ENCODE measurements at regions not wholly inside any gene's neighbourhood (a gene's known extent, or its start where the extent isn't known, plus 50 kb on each side); places are given as distances from the start of the nearest gene placed in this dataset.

- Histone ChIP-seq H2AFZ (ENCODE audit: control insufficient read depth, low read depth, low read length) (peak overlapping the region; percentile 41; the same call in 1 of the 2 replicates), H3K36me3 (ENCODE audit: control insufficient read depth in 2 of 2, insufficient read depth in 2 of 2, low read length in 1 of 2) (no peaks in the 10 kb centered on the region), H3K4me1 (ENCODE audit: control insufficient read depth, insufficient read depth, low read length) (peaks cover 30% of the 10 kb centered on the region), H3K9me3 (replicated peaks; ENCODE audit: control insufficient read depth, insufficient read depth, low read length) (no peaks in the 10 kb centered on the region; the same call in 2 of the 3 replicates), H3K4me2 (ENCODE audit: control insufficient read depth, insufficient read depth) (peak overlapping the region; percentile 89), H4K20me1 (ENCODE audit: control insufficient read depth, insufficient read depth) (no peaks in the 10 kb centered on the region), H3K9ac (ENCODE audit: control insufficient read depth, insufficient read depth, low read length) (0 out of 2 replicates have a peak overlapping the region, but pooled peaks have one; percentile 30), H3K79me2 (ENCODE audit: control insufficient read depth, insufficient read depth, low read length) (no peaks in the 10 kb centered on the region), H3K4me3 (0 out of 2 replicates have a peak overlapping the region, but pooled peaks have one; percentile 11), H3K27ac (ENCODE audit: control insufficient read depth, insufficient read depth) (peak overlapping the region; percentile 87), H3K27me3 (replicated peaks in 1 of 2; ENCODE audit: control insufficient read depth in 2 of 2, insufficient read depth in 2 of 2, low read length in 1 of 2) (no peaks in the 10 kb centered on the region)
- SMC1A ChIA-PET (ENCODE audit: uncharacterized antibody, unreplicated experiment), result interaction anchor here (0.6 to 4.9 kb wide), 12 partner anchors 10 to 115 kb away, joined by 3 to 29 read pairs (median 5); partner anchors contain the start of gene NIBAN1
- 11% methylated on average over 6 of the region's 6 CpGs for WGBS (ENCODE audit: insufficient coverage, insufficient replicate concordance, low lambda C conversion rate, missing lambda C conversion rate)
- intact Hi-C loops (cut with micrococcal nuclease; ENCODE audit: unreplicated experiment), result loop anchor here (1.0 to 5.0 kb wide), 5 partner anchors 15 to 115 kb away; partner anchors contain the start of gene EDEM3
- RAD21 ChIA-PET (ENCODE audit: unreplicated experiment), result interaction anchor here (0.9 to 2.0 kb wide), 6 partner anchors 16 to 113 kb away, joined by 3 to 10 read pairs (median 3); no protein-coding TSS in a partner anchor
- POLR2A ChIA-PET, result interaction anchor here (0.8 kb wide), 1 partner anchor 24 kb away, joined by 3 read pairs; no protein-coding TSS in a partner anchor
- in situ Hi-C loops (cut with MboI), result no loop called here
- ATAC-seq, result peak; percentile 94
- no TSS peak for BruUV-seq (replicated peaks)
- no peak for FAIRE-seq
- DNase-seq (ENCODE audit: low read depth, low spot score), result peak; percentile 79
- CTCF ChIA-PET, result interaction anchor here (1.4 kb wide), 1 partner anchor 62 kb away, joined by 5 read pairs; no protein-coding TSS in a partner anchor
- TF ChIP-seq, protein P1, sequence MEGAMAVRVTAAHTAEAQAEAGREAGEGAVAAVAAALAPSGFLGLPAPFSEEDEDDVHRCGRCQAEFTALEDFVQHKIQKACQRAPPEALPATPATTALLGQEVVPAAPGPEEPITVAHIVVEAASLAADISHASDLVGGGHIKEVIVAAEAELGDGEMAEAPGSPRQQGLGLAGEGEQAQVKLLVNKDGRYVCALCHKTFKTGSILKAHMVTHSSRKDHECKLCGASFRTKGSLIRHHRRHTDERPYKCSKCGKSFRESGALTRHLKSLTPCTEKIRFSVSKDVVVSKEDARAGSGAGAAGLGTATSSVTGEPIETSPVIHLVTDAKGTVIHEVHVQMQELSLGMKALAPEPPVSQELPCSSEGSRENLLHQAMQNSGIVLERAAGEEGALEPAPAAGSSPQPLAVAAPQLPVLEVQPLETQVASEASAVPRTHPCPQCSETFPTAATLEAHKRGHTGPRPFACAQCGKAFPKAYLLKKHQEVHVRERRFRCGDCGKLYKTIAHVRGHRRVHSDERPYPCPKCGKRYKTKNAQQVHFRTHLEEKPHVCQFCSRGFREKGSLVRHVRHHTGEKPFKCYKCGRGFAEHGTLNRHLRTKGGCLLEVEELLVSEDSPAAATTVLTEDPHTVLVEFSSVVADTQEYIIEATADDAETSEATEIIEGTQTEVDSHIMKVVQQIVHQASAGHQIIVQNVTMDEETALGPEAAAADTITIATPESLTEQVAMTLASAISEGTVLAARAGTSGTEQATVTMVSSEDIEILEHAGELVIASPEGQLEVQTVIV (IDR thresholded peaks at IDR 0.05; ENCODE audit: borderline replicate concordance, partially characterized antibody), result no peak
- no peak for TF ChIP-seq SUPT20H (IDR thresholded peaks at IDR 0.05; ENCODE audit: borderline replicate concordance, control insufficient read depth, low read depth, low read length)
- peak; percentile 68; the same call in 1 of the 2 replicates for TF ChIP-seq ZNF217 (IDR thresholded peaks at IDR 0.05)
- TF ChIP-seq SRF (IDR thresholded peaks at IDR 0.05; ENCODE audit: low read depth in 2 of 2, low read length in 2 of 2), result 0 out of 4 replicates have a peak, but pooled peaks of 1 of the 2 experiments have one; percentile 46
- TF ChIP-seq MLLT1 (IDR thresholded peaks at IDR 0.05), result peak; percentile 85
- TF ChIP-seq GABPA (IDR thresholded peaks at IDR 0.05; ENCODE audit: low read depth), result peak; percentile 74
- TF ChIP-seq, protein P2, sequence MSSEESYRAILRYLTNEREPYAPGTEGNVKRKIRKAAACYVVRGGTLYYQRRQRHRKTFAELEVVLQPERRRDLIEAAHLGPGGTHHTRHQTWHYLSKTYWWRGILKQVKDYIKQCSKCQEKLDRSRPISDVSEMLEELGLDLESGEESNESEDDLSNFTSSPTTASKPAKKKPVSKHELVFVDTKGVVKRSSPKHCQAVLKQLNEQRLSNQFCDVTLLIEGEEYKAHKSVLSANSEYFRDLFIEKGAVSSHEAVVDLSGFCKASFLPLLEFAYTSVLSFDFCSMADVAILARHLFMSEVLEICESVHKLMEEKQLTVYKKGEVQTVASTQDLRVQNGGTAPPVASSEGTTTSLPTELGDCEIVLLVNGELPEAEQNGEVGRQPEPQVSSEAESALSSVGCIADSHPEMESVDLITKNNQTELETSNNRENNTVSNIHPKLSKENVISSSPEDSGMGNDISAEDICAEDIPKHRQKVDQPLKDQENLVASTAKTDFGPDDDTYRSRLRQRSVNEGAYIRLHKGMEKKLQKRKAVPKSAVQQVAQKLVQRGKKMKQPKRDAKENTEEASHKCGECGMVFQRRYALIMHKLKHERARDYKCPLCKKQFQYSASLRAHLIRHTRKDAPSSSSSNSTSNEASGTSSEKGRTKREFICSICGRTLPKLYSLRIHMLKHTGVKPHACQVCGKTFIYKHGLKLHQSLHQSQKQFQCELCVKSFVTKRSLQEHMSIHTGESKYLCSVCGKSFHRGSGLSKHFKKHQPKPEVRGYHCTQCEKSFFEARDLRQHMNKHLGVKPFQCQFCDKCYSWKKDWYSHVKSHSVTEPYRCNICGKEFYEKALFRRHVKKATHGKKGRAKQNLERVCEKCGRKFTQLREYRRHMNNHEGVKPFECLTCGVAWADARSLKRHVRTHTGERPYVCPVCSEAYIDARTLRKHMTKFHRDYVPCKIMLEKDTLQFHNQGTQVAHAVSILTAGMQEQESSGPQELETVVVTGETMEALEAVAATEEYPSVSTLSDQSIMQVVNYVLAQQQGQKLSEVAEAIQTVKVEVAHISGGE (CRISPR knock-in tag; IDR thresholded peaks at IDR 0.05), result no peak
- TF ChIP-seq NRF1 (conservative IDR thresholded peaks at IDR 0.05; ENCODE audit: low read depth, low read length), result no peak
- TF ChIP-seq CHD2 (IDR thresholded peaks at IDR 0.05; ENCODE audit: borderline replicate concordance, low read depth, low read length), result peak; percentile 52; the same call in 1 of the 2 replicates
- no peak for TF ChIP-seq CBX3 (IDR thresholded peaks at IDR 0.05; ENCODE audit: borderline replicate concordance, low read depth)
- TF ChIP-seq BCL11A (IDR thresholded peaks at IDR 0.05; ENCODE audit: low read depth, low read length), result peak; percentile 93
- peak; percentile 50; the same call in 1 of the 2 replicates for TF ChIP-seq YY1 (IDR thresholded peaks at IDR 0.05; ENCODE audit: low read depth, low read length)
- 0 out of 2 replicates have a peak, but pooled peaks have one; percentile 25 for TF ChIP-seq ZNF24 (IDR thresholded peaks at IDR 0.05)
- TF ChIP-seq RCOR1 (conservative IDR thresholded peaks at IDR 0.05; ENCODE audit: low read depth, low read length), result no peak
Measured at GRCh38 chr1:184866991-184867788, 107.1 kb downstream of the NIBAN1 start.

All from GM12878 (cell line).